Stromal cell of bone marrow (primary cell): ENCODE measurements at regions not wholly inside any gene's neighbourhood (a gene's known extent, or its start where the extent isn't known, plus 50 kb on each side); places are given as distances from the start of the nearest gene placed in this dataset.

Experiments
- DNase-seq: peaks from one replicate; pipeline ENCODE4 v3.0.0-alpha.2; 2012; ENCODE audit warnings: low read depth

DNA sequence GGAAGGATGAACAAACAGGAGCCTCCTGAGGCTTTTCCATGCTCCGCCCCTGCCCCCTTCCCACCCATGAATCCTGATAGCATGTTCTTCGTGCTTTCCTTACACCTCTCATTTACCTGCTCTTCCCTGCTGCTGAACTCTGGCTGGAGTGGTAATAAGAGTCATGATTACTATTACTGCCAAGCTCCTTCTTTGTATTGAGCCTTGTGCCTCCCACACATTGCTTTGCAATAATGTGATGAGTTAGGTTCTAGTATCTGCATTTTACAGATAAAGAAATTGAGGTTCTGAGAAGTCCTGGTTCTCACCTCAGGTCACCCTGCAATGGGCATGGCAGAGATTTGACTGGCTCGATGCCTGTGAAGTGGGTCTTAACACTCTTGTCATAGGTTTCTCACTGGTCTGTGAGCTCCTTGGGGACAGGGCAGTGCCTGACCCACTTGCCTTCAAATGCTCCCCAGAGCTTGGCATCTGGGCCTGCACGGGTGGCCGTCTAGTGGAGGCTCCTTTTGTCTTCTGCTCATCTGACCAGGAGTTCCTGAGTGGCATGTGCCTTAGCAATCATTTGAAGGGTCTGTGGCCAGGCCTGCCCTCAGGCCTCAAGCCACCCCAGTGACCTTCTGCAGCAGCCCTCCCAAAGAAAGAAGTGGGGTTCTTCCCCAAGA, 309.2 kb upstream of the ZMIZ1 start:
- DNase-seq, result no peak

DNA sequence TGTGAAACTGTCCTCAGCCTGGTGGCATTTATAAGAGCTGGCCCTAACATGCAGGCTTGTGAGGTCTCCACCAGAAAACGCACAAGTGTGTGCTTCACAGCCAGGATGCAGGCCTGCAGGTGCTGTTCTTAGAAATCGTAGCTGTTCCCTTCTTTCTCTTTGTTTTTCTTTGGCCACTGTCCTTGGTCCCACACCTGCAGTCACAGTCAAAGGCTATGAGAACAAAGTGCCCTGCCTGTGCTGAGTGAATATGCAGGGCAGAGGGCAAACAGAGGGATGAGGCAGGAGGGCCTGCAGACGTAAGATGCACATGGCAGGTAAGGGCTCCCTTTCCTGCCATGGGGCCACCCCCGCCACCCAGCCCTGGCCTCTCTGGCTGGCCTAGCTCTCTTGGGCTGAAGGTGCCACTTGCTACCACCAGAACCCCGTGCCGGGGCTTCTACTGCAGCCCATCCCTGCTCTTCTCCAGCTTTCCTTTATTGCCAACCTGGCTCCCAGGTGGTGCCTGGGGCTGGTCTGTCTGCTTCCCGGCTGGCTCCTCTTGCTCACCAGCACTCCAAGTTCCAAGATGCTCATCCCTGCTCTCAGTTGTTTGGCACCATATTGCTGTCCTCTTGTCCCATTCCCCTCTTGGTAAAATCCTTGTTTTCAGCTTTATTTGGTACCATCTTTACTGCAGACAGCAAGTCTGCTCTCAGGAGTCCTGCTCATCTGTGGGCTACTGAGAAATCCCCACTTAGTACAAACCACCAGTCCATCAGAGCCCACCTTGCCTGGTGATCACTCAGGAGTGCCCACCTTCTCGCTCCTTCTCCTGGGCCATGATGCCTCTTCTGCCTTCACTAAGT, 308.1 kb upstream of the ZMIZ1 start:
- DNase-seq, result no peak

DNA sequence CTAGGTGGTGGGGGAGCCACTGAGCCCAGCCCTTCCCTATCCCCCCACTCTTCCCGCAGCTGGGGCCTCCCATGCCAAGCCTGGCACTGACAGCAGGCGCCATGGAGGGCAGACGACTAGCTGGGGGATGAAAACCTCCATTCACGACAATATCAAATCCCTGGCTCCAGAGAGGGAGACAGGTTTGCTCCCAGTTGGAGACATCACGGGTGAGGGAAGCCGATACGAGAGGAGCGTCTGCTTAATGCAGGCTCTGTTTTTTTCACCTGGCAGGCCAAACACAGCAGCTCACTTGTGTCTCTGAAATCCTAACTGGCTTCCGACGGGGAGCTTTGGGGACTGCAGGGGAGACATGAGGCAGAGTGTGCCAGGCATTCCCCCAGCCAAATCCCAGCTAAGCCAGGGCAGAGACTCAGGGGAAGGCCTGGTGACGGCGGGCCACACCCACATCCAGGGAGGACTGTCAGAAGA, 307.4 kb upstream of the ZMIZ1 start:
- DNase-seq, result no peak

DNA sequence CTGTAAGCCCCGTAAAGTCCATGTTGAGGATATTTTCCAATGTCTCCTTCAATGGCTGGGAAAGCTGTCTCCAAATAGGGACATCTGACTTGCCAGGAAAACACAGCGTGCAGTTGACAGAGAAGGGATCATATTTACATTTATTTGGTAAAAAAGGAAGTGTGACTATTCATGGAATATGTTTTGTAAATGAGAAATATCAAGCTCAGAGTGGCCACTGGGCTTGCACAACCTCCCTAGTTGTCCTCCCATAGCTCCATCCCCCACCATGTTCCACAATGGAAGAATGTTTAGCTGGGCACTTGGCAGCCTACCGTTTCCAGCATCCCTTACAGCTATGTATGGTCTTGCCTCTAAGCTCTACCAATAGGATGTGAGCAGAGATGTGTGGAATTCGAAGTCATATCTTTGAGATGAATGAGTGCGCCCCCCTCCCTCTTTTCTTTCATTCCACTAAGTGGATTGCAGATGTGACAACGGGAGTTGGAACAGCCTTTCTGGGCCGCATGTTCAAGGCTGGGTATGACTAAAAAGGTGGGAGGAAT, 306.6 kb upstream of the ZMIZ1 start:
- DNase-seq, result no peak

DNA sequence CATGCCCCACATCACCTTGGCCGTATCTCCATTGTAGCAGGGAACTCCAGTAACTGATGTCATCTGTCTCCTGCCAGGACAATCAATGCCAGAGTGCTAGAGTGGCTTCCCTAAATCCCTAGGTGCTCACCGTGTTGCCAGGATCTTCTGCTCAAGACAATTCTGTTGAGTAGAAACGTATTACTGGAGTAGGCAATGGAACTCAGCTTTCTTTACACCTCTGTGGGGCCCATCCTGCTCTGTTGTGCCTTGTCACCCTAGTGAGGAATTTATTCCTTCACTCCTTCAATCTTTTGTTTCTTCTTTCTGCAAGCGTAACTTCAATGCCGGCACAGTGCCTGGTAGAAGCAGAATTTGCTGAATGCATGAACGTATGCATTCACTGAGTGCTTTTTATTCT, 305.5 kb upstream of the ZMIZ1 start:
- DNase-seq, result no peak

DNA sequence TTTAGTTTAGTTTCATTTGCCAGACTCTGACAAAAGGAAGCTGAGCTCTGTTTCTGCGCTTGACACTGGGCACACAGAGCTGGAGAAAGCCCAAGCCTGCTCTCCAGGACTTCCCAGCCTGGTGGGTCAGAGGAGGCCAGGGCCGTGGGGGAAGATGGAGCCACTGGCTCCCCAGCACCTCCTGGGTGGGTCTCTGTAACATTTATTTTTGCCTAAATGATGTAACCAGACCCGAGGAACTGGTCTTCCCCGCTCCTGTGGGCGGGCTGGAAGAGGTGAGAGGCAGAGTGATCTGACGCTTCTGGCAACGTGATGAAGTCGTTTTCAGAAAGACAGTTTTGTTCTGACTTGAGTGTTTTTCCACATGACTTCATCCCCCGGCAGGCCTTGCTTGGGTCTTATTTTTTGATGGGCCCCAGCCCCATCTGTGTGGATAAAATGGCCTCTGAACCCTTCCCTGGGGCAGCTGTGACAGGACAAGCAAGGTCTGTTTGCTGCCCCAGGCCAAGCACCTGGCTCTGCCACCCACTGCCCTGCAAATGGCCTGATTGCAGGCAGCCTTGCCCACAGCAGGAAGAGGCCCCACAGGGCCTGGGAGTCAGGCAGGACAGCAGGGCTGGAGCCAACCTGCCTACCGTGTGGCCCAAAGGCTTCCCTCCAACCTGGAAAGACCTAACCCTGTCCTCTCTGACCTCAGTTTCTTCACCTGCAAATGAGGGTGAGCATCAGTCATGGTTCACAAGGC, 304.9 kb upstream of the ZMIZ1 start:
- no peak for DNase-seq

DNA sequence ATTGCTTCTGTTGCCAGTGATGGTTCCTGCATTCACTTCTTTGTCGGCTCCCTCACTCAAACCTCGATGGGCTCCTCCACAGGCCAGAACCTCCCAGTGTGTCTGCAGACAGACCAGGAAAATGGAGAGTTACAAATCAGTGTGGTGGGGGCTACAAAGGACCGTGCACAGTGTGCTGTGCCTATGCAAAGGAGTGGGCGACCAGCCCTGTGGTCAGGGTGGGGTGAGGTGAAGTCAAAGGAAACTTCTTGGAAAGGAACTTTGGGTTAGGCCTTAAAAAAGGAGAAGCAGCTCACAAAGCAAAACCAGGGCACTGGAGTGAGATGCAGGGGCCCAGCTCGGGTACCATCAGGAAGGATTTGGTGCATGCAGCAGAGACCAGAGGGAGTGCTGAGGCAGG, 304.3 kb upstream of the ZMIZ1 start:
- no peak for DNase-seq

DNA sequence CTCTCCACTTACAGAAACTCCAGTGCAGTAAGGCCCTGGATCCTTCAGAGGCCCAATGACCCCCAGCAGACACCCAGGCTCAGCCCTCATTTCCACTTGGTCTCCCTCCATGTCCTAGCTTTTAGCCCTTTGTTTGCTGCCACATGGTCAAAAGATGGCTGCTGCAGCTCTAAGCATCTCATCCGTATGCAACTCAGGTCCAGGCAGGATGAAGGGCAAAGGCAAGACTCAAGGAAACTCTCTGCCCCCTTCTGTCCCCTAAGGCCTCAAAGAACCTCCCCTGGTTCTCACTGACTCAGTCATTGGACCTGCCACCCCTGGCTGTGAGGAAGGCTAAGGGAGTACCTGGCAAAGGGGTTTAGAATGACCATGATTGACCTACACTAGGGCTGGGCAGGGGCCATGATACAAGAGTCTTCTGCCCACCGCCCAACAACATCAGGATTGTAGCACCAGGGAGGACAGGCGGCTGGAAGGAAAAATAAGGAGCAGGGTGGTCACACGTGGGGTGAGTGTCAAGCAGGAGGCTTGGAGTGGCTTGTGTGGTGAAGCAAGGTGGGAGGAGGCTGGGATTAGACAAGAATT, 303.8 kb upstream of the ZMIZ1 start:
- no peak for DNase-seq

DNA sequence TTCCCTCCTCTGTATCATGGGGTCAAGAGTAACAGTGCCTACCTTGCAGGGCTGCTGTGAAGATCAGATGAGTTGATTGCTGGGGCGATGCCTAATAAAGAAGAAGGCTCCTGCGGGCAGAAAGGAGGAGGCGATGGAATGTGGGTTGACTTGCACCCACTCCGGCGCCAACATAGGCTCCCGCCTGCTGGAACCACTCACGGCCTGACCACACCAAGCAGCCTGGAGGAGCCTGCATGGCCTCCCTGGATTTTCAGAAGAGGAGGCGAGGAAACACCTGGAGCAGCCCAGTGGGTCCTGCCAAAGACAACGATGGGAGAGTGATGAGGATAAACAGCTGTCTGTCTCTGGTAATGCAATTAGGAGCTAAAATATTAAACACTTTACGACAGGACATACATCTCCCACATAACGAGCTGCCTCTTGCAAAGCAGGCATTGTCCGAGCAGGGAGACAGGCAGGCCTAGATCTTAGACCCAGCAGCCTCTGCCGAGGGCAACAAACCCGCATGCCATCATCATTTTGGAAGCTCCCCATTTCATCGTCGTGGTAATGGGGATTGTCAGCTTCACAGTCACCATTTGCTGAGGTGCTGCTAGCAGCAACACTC, 302.9 kb upstream of the ZMIZ1 start:
- no peak for DNase-seq

DNA sequence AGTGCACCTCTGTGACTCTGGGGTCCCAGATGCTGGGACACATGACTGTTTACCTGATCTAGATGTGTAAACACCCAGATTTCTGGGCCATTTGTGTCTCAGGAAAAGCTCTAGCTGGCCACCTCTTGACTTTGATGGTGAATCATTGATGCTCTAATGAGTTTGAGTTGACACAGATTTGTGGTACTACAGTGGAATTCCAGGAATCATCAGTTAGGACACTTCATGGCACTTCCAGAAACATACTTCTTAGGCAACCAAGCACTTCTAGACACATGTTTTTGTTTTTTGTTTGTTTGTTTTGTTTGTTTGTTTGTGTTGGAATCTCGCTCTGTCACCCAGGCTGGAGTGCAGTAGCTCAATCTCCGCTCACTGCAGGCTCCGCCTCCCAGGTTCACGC, 302.2 kb upstream of the ZMIZ1 start:
- DNase-seq, result no peak

DNA sequence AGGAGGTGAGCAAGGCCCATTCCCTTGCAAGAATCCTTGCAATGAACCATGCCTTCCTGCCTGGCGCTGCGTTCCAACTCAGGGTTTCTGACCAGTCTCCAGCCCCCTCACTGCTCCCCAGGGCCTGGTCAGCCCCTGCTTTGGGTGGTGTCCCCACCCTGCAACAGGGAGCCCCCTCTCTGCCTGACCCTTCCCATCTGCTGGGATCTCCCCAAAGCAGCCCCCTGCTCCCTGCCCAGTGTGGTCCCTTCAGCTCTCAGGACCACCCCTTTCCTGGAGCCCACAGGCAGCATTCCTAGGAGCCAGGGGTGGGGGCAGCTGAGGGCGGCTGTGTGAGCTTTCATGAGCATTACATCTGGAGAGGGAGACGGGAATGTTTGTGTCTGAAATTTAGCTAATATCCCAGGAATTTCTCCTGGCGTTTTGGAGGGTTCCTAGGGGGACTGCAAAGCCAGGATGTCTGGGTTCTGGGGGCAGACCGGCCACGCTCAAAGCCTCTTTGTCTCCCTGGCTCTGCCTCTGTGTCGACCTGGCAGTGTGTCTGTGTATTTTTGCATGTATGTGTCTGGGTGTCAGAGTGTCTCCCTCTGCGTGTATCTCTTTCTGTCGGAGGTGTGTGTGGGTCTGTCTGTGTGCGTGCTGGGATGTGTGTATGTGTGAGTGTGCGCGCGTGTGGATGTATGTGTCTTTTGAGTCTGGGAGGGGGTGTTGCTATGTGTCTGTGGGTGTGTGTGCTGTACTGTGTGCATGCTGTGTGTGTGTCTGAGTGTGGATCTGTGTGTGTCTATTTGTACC, 300.5 kb upstream of the ZMIZ1 start:
- no peak for DNase-seq

DNA sequence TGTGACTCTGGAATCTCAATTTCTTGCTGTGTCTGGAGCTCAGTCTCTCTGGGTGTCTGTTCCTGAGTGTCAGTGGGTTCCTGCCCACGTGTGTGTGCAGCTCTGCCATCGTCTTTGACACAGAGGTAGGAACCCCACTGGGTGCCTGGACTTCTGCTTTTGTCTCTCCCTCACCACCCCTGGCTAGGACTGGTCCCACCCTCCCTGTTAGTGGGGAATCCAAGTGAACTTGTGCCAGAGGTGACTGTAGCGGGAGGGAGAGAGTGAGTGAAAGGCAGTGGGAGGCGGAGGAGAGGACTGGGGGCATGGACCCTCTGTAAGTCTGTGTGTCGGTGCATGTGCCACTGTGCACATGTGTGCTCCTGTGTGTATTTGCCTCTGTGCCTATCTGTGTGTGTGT, 299.9 kb upstream of the ZMIZ1 start:
- no peak for DNase-seq

DNA sequence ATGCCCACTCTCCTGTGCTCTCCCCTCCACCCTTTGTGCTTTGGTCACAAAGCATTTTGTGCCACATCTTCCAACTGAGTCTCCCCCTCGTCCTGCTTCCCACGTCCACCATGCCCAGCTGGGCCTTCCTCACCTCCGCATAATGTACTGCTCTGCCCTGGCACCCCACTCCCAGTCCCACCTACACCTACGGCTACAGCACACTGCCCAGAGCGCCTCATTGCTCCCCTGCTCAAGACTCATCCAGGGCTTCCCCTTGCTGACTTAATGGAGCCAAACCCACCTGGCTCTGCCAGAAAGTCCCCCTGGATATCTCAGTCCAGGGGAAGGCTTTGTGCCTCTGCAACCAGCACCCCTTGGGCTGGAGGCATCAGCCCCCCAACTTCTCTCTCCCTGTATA, 299.2 kb upstream of the ZMIZ1 start:
- DNase-seq, result no peak

DNA sequence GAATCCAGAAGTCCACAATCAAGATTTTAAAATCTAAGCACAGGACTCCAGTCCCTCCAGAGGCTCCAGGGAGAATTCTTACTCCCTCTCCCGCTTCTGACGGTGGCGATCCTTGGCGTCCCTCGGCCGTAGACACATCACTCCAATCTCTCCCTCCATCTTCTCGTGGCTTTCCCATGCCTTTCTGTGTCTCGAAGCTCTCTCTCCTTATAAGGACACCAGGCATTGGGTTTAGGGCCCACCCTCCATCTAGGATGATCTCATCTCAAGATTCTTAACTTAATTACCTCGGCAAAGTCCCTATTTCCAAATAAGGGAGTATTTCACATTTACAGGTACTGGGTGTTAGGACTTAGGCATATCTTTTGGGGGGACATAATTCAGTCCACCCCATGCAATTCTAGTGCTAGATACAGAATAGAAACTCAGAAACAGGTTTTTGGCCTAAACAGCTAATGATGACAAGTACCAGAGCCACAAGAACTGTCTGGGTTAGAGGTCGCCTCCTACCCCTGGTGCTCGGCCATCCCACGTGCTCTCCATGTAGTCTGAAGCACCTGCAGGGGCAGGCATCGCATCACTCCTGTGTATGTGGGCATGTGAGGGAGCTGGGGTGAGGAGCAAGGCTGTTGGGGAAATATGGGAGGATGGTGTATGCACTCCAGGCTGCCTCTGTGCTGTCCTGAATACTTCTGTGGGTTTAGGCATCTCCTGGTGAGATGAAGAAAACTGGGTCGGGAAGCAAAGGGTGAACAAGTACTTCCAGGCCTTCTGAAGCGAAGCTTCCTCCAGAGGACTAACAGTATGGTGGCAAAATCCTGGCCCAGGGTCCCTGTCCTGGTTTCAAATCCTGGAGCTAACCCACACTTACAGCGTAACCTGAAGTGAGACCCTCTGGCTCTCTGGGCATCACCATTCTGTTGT, 298.3 kb upstream of the ZMIZ1 start:
- no peak for DNase-seq

DNA sequence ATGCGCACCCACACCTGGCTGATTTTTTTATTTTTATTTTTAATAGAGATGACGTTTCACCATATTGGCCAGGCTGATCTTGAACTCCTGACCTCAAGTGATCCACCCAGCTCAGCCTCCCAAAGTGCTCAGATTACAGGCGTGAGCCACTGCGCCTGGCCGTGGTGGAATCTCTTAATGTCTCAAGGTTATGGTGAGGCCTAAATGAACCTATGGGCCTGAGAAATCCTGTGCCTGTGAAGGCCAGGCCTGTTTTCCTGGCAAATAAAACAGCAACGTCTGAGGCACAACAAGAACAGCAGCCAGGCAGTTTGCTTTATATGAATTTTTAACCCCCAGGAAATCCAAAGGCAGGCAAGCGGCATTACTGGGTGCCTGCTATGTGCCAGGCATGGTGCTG, 297.5 kb upstream of the ZMIZ1 start:
- no peak for DNase-seq

DNA sequence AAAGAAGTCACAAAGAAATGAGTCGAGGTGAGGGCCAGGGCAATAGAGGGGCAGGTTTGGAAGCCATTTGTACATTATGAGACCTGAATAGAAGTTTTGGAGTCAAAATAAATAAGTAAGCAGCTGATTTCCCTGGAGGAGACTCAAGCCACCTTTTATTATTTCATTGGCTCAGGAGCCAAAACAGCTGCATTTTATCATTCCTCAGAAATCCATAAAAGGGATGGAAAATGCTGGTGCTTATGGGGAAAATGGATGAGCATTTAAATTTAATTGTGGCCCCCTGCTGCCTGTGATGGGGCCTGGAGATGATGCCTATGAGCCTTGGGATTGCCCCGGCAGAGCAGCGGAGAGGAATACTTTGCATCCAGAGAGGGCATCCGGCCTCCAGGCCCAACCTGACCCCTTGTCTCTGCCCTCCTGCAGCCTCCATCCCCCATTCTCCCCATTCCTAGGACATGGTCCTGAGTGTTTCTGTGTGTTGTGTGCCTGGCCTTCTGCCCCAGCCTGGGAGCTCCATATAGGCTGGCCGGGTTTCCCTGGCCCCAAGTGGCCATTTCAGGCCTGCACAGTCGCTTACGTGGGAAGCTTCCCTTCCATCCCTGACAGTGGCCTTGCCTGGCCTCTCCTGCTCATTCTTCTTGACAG, 296.8 kb upstream of the ZMIZ1 start:
- DNase-seq, result no peak

DNA sequence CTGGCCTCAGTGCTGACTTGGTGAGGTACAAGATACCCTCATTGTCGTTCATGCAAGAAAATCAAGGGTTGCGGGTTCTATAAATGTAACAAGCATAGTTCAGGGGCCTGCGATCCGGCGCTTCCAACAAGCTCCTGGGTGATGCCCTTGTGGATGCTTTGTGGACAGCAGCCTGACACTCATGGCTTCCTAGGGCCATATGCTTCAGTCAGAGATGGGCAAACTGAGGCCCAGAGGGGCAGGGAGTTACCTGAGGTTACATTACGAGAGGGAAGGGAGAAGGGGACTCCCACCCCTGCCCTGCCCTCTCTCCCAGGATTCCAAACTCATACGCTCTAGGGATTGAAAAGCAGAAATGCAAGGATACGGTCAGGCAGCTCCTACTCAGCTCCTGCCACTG, 296.3 kb upstream of the ZMIZ1 start:
- no peak for DNase-seq

DNA sequence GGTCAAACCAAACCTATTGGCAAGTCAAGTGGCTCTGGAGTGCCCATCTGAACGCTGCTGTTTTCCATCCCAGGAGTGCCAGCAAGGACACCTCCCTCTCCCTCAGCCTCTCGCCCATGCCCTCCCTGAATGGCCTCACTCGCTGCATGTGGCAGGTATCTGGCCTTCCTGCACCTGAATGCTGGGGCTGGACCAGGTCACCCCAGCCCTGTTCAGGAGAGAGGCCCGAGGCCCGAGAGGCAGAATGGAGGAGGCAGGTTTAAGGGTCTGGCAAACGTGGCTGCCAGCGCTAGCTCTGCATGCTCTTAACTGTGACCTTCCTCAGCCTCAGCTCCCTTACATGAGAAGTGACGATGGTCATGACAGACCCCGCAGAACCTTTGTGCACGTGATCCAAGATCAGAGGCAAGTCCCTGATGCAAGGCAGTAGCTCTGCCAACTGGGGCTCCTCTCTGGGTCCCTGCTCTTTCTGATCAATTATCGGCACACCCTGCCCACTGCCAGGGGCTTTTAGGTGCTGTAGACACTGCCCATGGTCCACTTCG, 295.7 kb upstream of the ZMIZ1 start:
- no peak for DNase-seq

DNA sequence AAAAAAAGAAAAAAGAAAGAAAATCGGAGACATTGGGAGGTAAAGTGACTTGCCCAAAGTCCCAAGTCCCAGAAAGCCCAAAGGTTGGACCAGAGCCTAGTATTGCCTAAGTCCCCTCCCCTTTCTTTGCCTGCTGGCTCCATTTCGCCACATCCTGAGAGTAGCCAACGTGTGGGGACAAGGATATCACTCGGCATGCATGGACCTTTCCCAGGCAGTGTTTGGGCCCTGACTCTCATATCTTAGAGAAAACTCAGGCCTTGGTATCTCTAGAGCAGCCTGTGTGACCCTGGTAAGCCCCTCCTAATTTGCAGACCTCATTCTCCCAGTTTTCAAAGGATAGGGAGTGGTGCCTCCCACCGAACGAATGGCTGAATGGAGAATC, 294.2 kb upstream of the ZMIZ1 start:
- no peak for DNase-seq
